ENCODE measurements at regions not wholly inside any gene's neighbourhood (a gene's known extent, or its start where the extent isn't known, plus 50 kb on each side); places are given as distances from the start of the nearest gene placed in this dataset.

DNA sequence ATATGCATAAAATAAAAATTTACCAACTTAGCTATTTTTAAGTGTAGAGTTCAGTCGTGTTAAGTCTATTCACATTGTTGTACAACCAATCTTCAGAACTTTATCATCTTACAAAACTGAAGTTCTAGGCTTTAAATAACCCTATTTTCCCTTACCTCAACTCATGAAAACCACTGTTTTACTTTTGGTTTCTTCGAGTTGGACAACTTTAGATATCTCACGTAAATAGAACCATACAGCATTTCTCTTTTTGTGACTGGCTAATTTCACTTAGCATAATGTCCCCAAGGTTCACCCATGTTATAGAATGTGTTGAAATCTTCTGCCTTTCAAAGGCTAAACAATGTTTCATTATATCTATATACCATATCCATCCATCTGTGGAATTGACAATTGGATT is 819.0 kb upstream of the ADGRL4 start:
- H3K27me3 ChIP-seq (ENCODE audit: control insufficient read depth in 5 of 5, insufficient read depth in 4 of 5, low read length in 5 of 5): no peaks in the 10 kb centered on the region
- no peak overlapping the region for H3K9ac ChIP-seq (ENCODE audit: low read length in 5 of 5)
- H3K4me1 ChIP-seq (ENCODE audit: control insufficient read depth in 5 of 5, insufficient read depth in 5 of 5, low read length in 5 of 5): no peaks in the 10 kb centered on the region
- H3K36me3 ChIP-seq (ENCODE audit: control insufficient read depth in 5 of 5, insufficient read depth in 5 of 5, low read length in 5 of 5): no peaks in the 10 kb centered on the region
- H3K4me3 ChIP-seq (ENCODE audit: low read depth in 1 of 5, low read length in 5 of 5): no peak overlapping the region
- no peaks in the 10 kb centered on the region for H3K9me3 ChIP-seq (ENCODE audit: control insufficient read depth in 5 of 5, low read length in 5 of 5)
- no peak overlapping the region for H3K27ac ChIP-seq (ENCODE audit: low read depth, low read length)

DNA sequence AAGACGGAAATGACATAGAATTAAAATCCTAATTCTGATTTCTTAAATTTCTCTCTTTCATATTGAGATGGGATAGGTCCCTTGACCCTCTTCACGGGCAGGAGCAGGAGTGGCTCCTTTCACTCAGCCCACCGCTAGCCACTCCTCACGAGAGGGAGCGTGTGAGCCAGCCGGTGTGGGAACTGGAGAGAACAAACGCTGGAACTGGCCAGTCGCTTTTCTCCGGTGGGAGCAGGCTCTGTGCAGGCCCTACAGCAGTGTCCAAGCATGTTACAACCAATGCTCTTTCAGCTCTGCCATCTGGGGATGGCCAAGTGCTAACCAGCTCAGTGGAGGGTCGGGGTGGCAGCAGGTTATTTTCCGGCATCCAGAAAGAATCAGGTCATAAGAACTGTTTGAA is 815.5 kb upstream of the ADGRL4 start:
- H3K36me3 ChIP-seq (ENCODE audit: control insufficient read depth in 5 of 5, insufficient read depth in 5 of 5, low read length in 5 of 5): no peaks in the 10 kb centered on the region
- H3K27me3 ChIP-seq (ENCODE audit: control insufficient read depth in 5 of 5, insufficient read depth in 4 of 5, low read length in 5 of 5): no peaks in the 10 kb centered on the region
- no peak overlapping the region for H3K4me3 ChIP-seq (ENCODE audit: low read depth in 1 of 5, low read length in 5 of 5)
- no peak overlapping the region for H3K9ac ChIP-seq (ENCODE audit: low read length in 5 of 5)
- H3K9me3 ChIP-seq (ENCODE audit: control insufficient read depth in 5 of 5, low read length in 5 of 5): no peaks in the 10 kb centered on the region
- no peaks in the 10 kb centered on the region for H3K4me1 ChIP-seq (ENCODE audit: control insufficient read depth in 5 of 5, insufficient read depth in 5 of 5, low read length in 5 of 5)
- no peak overlapping the region for H3K27ac ChIP-seq (ENCODE audit: low read depth, low read length)

DNA sequence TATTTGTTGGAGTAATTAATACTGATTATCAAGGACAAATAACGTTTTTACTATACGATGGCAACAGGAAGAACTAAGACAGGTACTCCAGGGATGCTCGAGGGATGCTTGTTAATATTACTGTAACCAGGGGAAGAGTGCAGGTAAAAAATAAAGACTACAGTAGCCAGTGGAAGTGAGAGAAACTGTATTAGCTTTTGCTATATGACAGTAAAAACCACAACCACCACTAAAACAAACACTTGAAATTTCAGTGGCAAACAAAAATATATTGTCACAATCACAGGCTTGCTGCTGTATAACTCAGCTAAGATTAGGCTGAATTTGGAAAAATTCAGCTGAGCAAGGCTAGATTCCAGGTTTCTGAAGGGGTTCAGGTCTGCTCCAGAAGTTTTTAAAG is 812.6 kb upstream of the ADGRL4 start:
- Histone ChIP-seq H3K36me3 (ENCODE audit: control insufficient read depth in 5 of 5, insufficient read depth in 5 of 5, low read length in 5 of 5) (no peaks in the 10 kb centered on the region), H3K9ac (ENCODE audit: low read length in 5 of 5) (no peak overlapping the region), H3K27me3 (ENCODE audit: control insufficient read depth in 5 of 5, insufficient read depth in 4 of 5, low read length in 5 of 5) (no peaks in the 10 kb centered on the region), H3K9me3 (ENCODE audit: control insufficient read depth in 5 of 5, low read length in 5 of 5) (no peaks in the 10 kb centered on the region), H3K27ac (ENCODE audit: low read depth, low read length) (no peak overlapping the region), H3K4me3 (ENCODE audit: low read depth in 1 of 5, low read length in 5 of 5) (no peak overlapping the region), H3K4me1 (ENCODE audit: control insufficient read depth in 5 of 5, insufficient read depth in 5 of 5, low read length in 5 of 5) (no peaks in the 10 kb centered on the region)

DNA sequence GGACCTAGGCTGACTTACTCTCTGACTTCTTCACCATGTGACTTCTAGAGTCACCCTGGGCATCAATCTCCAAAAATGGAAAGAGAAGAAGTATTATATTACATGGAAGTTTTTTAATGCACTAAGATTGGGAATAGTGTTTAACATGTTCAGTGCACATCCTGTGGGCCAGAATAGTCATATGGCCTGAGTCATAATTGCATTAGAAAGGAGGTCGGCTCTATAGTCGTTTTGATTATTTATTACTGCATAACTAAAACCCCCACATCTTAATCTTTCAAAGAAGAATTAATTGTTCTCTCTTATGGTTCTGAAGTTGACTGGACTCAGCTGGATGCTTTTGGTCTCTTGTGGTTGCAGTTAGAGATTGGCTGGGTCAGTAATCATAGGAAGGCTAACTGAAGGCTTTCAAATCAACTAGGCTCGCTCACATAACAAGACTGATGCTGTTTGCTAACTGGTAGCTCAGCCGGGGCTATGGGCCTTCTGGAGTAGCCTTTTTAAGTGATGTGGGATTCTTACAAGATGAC is 810.6 kb upstream of the ADGRL4 start:
- no peaks in the 10 kb centered on the region for H3K36me3 ChIP-seq (ENCODE audit: control insufficient read depth in 5 of 5, insufficient read depth in 5 of 5, low read length in 5 of 5)
- no peak overlapping the region for H3K4me3 ChIP-seq (ENCODE audit: low read depth in 1 of 5, low read length in 5 of 5)
- no peak overlapping the region for H3K27ac ChIP-seq (ENCODE audit: low read depth, low read length)
- H3K9me3 ChIP-seq (ENCODE audit: control insufficient read depth in 5 of 5, low read length in 5 of 5): no peaks in the 10 kb centered on the region
- H3K4me1 ChIP-seq (ENCODE audit: control insufficient read depth in 5 of 5, insufficient read depth in 5 of 5, low read length in 5 of 5): no peaks in the 10 kb centered on the region
- no peaks in the 10 kb centered on the region for H3K27me3 ChIP-seq (ENCODE audit: control insufficient read depth in 5 of 5, insufficient read depth in 4 of 5, low read length in 5 of 5)
- no peak overlapping the region for H3K9ac ChIP-seq (ENCODE audit: low read length in 5 of 5)

DNA sequence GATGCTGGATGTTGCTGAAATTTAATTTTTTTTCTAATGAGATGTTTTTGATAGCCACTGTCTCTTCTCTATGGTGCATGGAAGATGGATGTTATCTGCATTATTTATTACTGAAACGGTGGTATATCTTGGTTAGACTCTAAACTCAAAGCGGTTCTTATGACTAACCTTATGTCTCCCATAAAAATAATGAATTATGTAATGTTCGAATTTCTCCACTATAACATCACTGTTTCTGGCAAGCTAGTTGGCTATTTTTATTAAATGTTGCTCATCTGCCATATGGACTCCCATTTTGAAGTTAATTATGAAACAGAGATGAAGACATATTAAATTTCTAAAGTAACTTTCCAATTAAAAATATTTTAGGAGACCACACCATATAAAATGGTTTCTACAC is 808.6 kb upstream of the ADGRL4 start:
- Histone ChIP-seq H3K36me3 (ENCODE audit: control insufficient read depth in 5 of 5, insufficient read depth in 5 of 5, low read length in 5 of 5) (no peaks in the 10 kb centered on the region), H3K9ac (ENCODE audit: low read length in 5 of 5) (no peak overlapping the region), H3K4me3 (ENCODE audit: low read depth in 1 of 5, low read length in 5 of 5) (no peak overlapping the region), H3K9me3 (ENCODE audit: control insufficient read depth in 5 of 5, low read length in 5 of 5) (no peaks in the 10 kb centered on the region), H3K27me3 (ENCODE audit: control insufficient read depth in 5 of 5, insufficient read depth in 4 of 5, low read length in 5 of 5) (no peaks in the 10 kb centered on the region), H3K4me1 (ENCODE audit: control insufficient read depth in 5 of 5, insufficient read depth in 5 of 5, low read length in 5 of 5) (no peaks in the 10 kb centered on the region), H3K27ac (ENCODE audit: low read depth, low read length) (no peak overlapping the region)

DNA sequence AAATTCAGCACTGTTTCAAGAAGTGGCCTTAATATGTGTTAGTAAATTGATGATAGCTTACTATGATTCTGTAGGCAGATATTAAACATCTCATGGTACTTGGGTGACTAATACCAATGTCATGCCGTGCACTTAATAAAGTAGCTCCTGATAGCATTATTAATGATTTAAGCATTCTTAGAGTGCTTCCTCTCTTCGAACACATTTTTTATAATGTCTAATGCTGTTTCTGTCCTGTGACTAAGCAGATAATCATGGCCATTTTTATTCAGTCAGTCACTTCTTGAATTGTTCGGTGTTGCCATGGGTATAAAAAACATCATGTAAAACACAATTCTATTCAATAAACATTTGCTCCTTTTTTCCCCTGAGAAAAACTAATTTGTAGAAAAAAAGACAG is 804.6 kb upstream of the ADGRL4 start:
- H3K4me1 ChIP-seq (ENCODE audit: control insufficient read depth in 5 of 5, insufficient read depth in 5 of 5, low read length in 5 of 5): no peaks in the 10 kb centered on the region
- H3K36me3 ChIP-seq (ENCODE audit: control insufficient read depth in 5 of 5, insufficient read depth in 5 of 5, low read length in 5 of 5): no peaks in the 10 kb centered on the region
- H3K27me3 ChIP-seq (ENCODE audit: control insufficient read depth in 5 of 5, insufficient read depth in 4 of 5, low read length in 5 of 5): no peaks in the 10 kb centered on the region

DNA sequence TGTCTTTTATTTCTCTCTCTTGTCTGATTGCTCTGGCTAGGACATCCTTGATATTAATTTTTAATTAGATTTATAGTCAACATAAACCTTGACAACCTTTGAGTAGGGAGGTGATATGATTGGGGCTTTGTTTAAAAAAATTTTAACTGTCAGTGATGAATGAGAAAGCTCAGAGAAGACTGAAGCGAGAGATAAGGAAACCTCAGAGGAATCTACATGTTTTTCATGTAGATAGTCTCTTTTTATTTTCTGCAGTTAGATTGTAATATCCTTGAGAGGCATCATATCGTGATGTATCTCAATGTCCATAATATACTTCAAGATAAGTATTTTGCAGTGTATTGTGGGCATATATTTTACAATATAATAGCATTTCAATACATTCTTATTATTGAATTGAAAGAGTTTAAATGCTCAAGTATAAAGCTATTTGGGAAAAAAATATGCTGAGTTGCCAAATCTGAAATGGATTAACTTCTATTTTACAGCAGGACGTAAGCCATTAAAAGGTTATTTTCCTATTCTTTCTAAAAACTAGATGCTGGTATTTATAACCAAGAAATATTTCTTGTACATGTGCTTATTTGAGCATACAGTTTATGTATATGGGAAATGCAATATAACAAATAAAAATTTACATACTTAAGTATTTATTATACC is 802.4 kb upstream of the ADGRL4 start:
- Histone ChIP-seq H3K36me3 (ENCODE audit: control insufficient read depth in 5 of 5, insufficient read depth in 5 of 5, low read length in 5 of 5) (no peaks in the 10 kb centered on the region), H3K27me3 (ENCODE audit: control insufficient read depth in 5 of 5, insufficient read depth in 4 of 5, low read length in 5 of 5) (no peaks in the 10 kb centered on the region), H3K4me3 (ENCODE audit: low read depth in 1 of 5, low read length in 5 of 5) (no peak overlapping the region), H3K9me3 (ENCODE audit: control insufficient read depth in 5 of 5, low read length in 5 of 5) (peaks cover 0 to 5% (median 0%) of the 10 kb centered on the region in 5 donors), H3K4me1 (ENCODE audit: control insufficient read depth in 5 of 5, insufficient read depth in 5 of 5, low read length in 5 of 5) (no peaks in the 10 kb centered on the region), H3K27ac (ENCODE audit: low read depth, low read length) (no peak overlapping the region), H3K9ac (ENCODE audit: low read length in 5 of 5) (no peak overlapping the region)

More for the DNA sequence above, 804.6 kb upstream of the ADGRL4 start:
- H3K9ac ChIP-seq (ENCODE audit: low read length in 5 of 5): no peak overlapping the region
- H3K4me3 ChIP-seq (ENCODE audit: low read depth in 1 of 5, low read length in 5 of 5): no peak overlapping the region
- H3K9me3 ChIP-seq (ENCODE audit: control insufficient read depth in 5 of 5, low read length in 5 of 5): peaks cover 0 to 4% (median 0%) of the 10 kb centered on the region in 5 donors
- H3K27ac ChIP-seq (ENCODE audit: low read depth, low read length): no peak overlapping the region

DNA sequence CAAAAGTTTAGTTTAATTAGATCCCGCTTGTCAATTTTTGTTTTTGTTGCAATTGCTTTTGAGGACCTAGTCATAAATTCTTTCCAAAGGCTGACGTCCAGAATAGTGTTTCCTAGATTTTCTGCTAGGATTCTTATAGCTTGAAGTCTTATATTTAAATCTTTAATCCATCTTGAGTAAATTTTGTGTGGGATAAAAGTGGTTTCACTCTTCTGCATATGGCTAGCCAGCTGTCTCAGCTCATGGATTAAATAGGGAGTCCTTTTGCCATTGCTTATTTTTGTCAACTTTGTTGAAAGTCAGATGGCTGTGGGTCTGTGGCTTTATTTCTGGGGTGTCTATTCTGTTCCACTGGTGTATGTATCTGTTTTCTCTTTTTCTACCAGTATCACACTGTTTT is 801.3 kb upstream of the ADGRL4 start:
- Histone ChIP-seq H3K36me3 (ENCODE audit: control insufficient read depth in 5 of 5, insufficient read depth in 5 of 5, low read length in 5 of 5) (no peaks in the 10 kb centered on the region), H3K4me1 (ENCODE audit: control insufficient read depth in 5 of 5, insufficient read depth in 5 of 5, low read length in 5 of 5) (no peaks in the 10 kb centered on the region), H3K4me3 (ENCODE audit: low read depth in 1 of 5, low read length in 5 of 5) (no peak overlapping the region), H3K9ac (ENCODE audit: low read length in 5 of 5) (no peak overlapping the region), H3K9me3 (ENCODE audit: control insufficient read depth in 5 of 5, low read length in 5 of 5) (peaks cover 0 to 5% (median 0%) of the 10 kb centered on the region in 5 donors), H3K27me3 (ENCODE audit: control insufficient read depth in 5 of 5, insufficient read depth in 4 of 5, low read length in 5 of 5) (no peaks in the 10 kb centered on the region), H3K27ac (ENCODE audit: low read depth, low read length) (no peak overlapping the region)

DNA sequence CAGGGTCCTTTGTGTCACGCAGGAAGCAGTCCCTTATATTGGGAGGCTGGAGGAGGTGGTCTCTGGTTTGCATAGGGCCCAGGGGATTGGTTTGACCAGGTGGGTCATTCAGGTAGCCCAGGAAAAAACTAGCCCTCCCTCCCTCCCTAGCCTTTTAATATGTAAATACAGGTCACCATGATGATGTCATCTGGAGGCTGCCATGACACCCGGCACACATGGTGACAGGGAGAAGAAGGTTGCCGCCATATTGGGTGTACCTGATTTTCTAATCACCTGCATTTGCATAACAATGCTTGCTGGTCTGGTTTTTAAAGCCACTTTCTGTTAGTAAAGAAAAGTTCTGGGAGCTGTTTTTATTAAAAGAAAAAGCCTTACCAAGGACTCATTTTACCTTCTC is 791.0 kb upstream of the ADGRL4 start:
- Histone ChIP-seq H3K4me1 (ENCODE audit: control insufficient read depth in 5 of 5, insufficient read depth in 5 of 5, low read length in 5 of 5) (no peaks in the 10 kb centered on the region), H3K9ac (ENCODE audit: low read length in 5 of 5) (no peak overlapping the region), H3K27ac (ENCODE audit: low read depth, low read length) (no peak overlapping the region), H3K27me3 (ENCODE audit: control insufficient read depth in 5 of 5, insufficient read depth in 4 of 5, low read length in 5 of 5) (no peaks in the 10 kb centered on the region), H3K36me3 (ENCODE audit: control insufficient read depth in 5 of 5, insufficient read depth in 5 of 5, low read length in 5 of 5) (no peaks in the 10 kb centered on the region), H3K4me3 (ENCODE audit: low read depth in 1 of 5, low read length in 5 of 5) (no peak overlapping the region), H3K9me3 (ENCODE audit: control insufficient read depth in 5 of 5, low read length in 5 of 5) (peaks cover 0 to 9% (median 3%) of the 10 kb centered on the region in 5 donors)

DNA sequence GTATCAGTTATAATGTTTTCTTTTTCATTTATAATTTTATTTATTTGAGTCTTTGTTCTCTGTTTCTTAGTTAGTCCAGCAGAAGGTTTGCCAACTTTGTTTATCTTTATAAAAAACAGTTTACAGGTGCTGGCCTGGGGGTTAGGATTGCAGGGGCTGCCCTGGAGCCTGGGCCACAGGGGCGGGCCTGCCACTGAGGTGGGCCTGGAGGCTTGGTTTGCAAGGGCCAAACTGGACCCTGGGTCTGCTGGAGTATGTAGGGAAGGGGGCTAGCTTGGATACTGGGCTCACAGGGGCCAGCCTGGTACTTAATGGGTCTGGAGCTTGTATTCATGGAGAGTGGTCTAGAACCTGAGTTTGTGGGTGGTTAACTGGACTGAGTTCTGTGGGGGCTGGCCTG is 789.9 kb upstream of the ADGRL4 start:
- Histone ChIP-seq H3K27ac (ENCODE audit: low read depth, low read length) (no peak overlapping the region), H3K9me3 (ENCODE audit: control insufficient read depth in 5 of 5, low read length in 5 of 5) (peaks cover 0 to 9% (median 3%) of the 10 kb centered on the region in 5 donors), H3K4me1 (ENCODE audit: control insufficient read depth in 5 of 5, insufficient read depth in 5 of 5, low read length in 5 of 5) (no peaks in the 10 kb centered on the region), H3K9ac (ENCODE audit: low read length in 5 of 5) (no peak overlapping the region), H3K36me3 (ENCODE audit: control insufficient read depth in 5 of 5, insufficient read depth in 5 of 5, low read length in 5 of 5) (no peaks in the 10 kb centered on the region), H3K4me3 (ENCODE audit: low read depth in 1 of 5, low read length in 5 of 5) (no peak overlapping the region), H3K27me3 (ENCODE audit: control insufficient read depth in 5 of 5, insufficient read depth in 4 of 5, low read length in 5 of 5) (no peaks in the 10 kb centered on the region)
